Naive B cell (primary cell): ENCODE measurements at regions not wholly inside any gene's neighbourhood (a gene's known extent, or its start where the extent isn't known, plus 50 kb on each side); places are given as distances from the start of the nearest gene placed in this dataset.

Experiments
- ATAC-seq, 2 donors: fragments of 150-1000 bp; cut with Tn5 transposase; 2 replicates each; pipeline ENCODE4 v1.10.0; 2021; ENCODE audit warnings: low read depth in 2 of 2, mild to moderate bottlenecking in 2 of 2, moderate library complexity in 2 of 2
- DNase-seq: peaks from one replicate; pipeline ENCODE4 v3.0.0; 2022
- H3K27ac Mint-ChIP-seq, 6 donors: one replicate each; pipeline ENCODE4 v1.8.0; 2020 to 2022; ENCODE audit warnings: mild to moderate bottlenecking in 6 of 6, mixed read lengths in 6 of 6, moderate library complexity in 5 of 6, inconsistent platforms in 2 of 6
- H3K27me3 Mint-ChIP-seq, 3 donors: one replicate each; pipeline ENCODE4 v1.8.0; 2021 to 2022; ENCODE audit warnings: mixed read lengths in 3 of 3, mild to moderate bottlenecking in 1 of 3
- H3K36me3 Mint-ChIP-seq, 2 donors: one replicate each; pipeline ENCODE4 v1.8.0; 2020 to 2022; ENCODE audit warnings: mixed read lengths in 2 of 2, inconsistent platforms in 1 of 2, mild to moderate bottlenecking in 1 of 2
- H3K4me1 Mint-ChIP-seq, 3 donors: one replicate each; pipeline ENCODE4 v1.8.0; 2020 to 2022; ENCODE audit warnings: mixed read lengths in 3 of 3, inconsistent platforms in 1 of 3, mild to moderate bottlenecking in 1 of 3, moderate library complexity in 1 of 3
- H3K4me3 Mint-ChIP-seq, 8 donors: one replicate each; pipeline ENCODE4 v1.8.0; 2020 to 2022; ENCODE audit warnings: mild to moderate bottlenecking in 8 of 8, mixed read lengths in 8 of 8, moderate library complexity in 8 of 8, inconsistent platforms in 2 of 8
- H3K9me3 Mint-ChIP-seq, 7 donors: one replicate each; pipeline ENCODE4 v1.8.0; 2020 to 2022; ENCODE audit warnings: mixed read lengths in 7 of 7, mild to moderate bottlenecking in 5 of 7, inconsistent platforms in 2 of 7, moderate library complexity in 1 of 7

- H3K4me1 Mint-ChIP-seq: no peaks in the 10 kb centered on the region
- H3K36me3 Mint-ChIP-seq: no peaks in the 10 kb centered on the region
- peaks cover 8 to 24% (median 17%) of the 10 kb centered on the region in 3 donors for H3K27me3 Mint-ChIP-seq
- peaks cover 0 to 5% (median 0%) of the 10 kb centered on the region in 7 donors for H3K9me3 Mint-ChIP-seq
- no peak for DNase-seq
- no peak overlapping the region for H3K27ac Mint-ChIP-seq
- no peak overlapping the region for H3K4me3 Mint-ChIP-seq
- ATAC-seq: no peak
Observed at GRCh38 chr18:25672490-25672889, 320.5 kb upstream of the ZNF521 start.

GRCh38 chr18:25669741-25670140 is 317.8 kb upstream of the ZNF521 start:
- Mint-ChIP-seq H3K4me3 (no peak overlapping the region), H3K9me3 (peaks cover 0 to 5% (median 0%) of the 10 kb centered on the region in 7 donors), H3K4me1 (no peaks in the 10 kb centered on the region), H3K36me3 (no peaks in the 10 kb centered on the region), H3K27ac (no peak overlapping the region), H3K27me3 (peaks cover 8 to 31% (median 17%) of the 10 kb centered on the region in 3 donors)
- ATAC-seq: no peak
- DNase-seq: no peak

- no peak for DNase-seq
- Mint-ChIP-seq H3K4me3 (no peak overlapping the region), H3K27ac (no peak overlapping the region), H3K36me3 (no peaks in the 10 kb centered on the region), H3K27me3 (peaks cover 0 to 10% (median 8%) of the 10 kb centered on the region in 3 donors), H3K4me1 (no peaks in the 10 kb centered on the region), H3K9me3 (peaks cover 0 to 4% (median 0%) of the 10 kb centered on the region in 7 donors)
- no peak for ATAC-seq
Observed at GRCh38 chr18:25662272-25662671, 310.3 kb upstream of the ZNF521 start.

- DNase-seq (no peak), ATAC-seq (no peak)
- no peak overlapping the region for H3K4me3 Mint-ChIP-seq
- peaks cover 0 to 8% (median 5%) of the 10 kb centered on the region in 3 donors for H3K27me3 Mint-ChIP-seq
- no peaks in the 10 kb centered on the region for H3K36me3 Mint-ChIP-seq
- H3K27ac Mint-ChIP-seq: no peak overlapping the region
- peaks cover 0 to 4% (median 0%) of the 10 kb centered on the region in 7 donors for H3K9me3 Mint-ChIP-seq
- H3K4me1 Mint-ChIP-seq: no peaks in the 10 kb centered on the region
Observed at GRCh38 chr18:25661831-25662230, 309.9 kb upstream of the ZNF521 start.

GRCh38 chr18:25659541-25659940 is 307.6 kb upstream of the ZNF521 start:
- no peaks in the 10 kb centered on the region for H3K4me1 Mint-ChIP-seq
- peaks cover 0 to 11% (median 8%) of the 10 kb centered on the region in 3 donors for H3K27me3 Mint-ChIP-seq
- H3K4me3 Mint-ChIP-seq: no peak overlapping the region
- H3K36me3 Mint-ChIP-seq: peaks cover 0 to 7% of the 10 kb centered on the region in 2 donors
- no peak overlapping the region for H3K27ac Mint-ChIP-seq
- ATAC-seq (no peak), DNase-seq (no peak)
- H3K9me3 Mint-ChIP-seq: peaks cover 2 to 9% (median 4%) of the 10 kb centered on the region in 7 donors

GRCh38 chr18:25658476-25658875 is 306.5 kb upstream of the ZNF521 start:
- ATAC-seq (no peak), DNase-seq (no peak)
- no peak overlapping the region for H3K4me3 Mint-ChIP-seq
- H3K36me3 Mint-ChIP-seq: peaks cover 0 to 7% of the 10 kb centered on the region in 2 donors
- H3K27me3 Mint-ChIP-seq: peaks cover 0 to 11% (median 8%) of the 10 kb centered on the region in 3 donors
- peak overlapping the region in 1 of 6 donors; percentile 38 for H3K27ac Mint-ChIP-seq
- peaks cover 3 to 15% (median 4%) of the 10 kb centered on the region in 7 donors for H3K9me3 Mint-ChIP-seq
- no peaks in the 10 kb centered on the region for H3K4me1 Mint-ChIP-seq

GRCh38 chr18:25651553-25651952 is 299.6 kb upstream of the ZNF521 start:
- H3K27ac Mint-ChIP-seq: no peak overlapping the region
- no peaks in the 10 kb centered on the region for H3K4me1 Mint-ChIP-seq
- peaks cover 0 to 6% (median 4%) of the 10 kb centered on the region in 3 donors for H3K27me3 Mint-ChIP-seq
- H3K4me3 Mint-ChIP-seq: no peak overlapping the region
- DNase-seq (no peak), ATAC-seq (no peak)
- peaks cover 0 to 7% of the 10 kb centered on the region in 2 donors for H3K36me3 Mint-ChIP-seq
- H3K9me3 Mint-ChIP-seq: peaks cover 3 to 15% (median 4%) of the 10 kb centered on the region in 7 donors

GRCh38 chr18:25650201-25650941 is 298.4 kb upstream of the ZNF521 start:
- H3K36me3 Mint-ChIP-seq: peaks cover 0 to 4% of the 10 kb centered on the region in 2 donors
- DNase-seq (no peak), ATAC-seq (no peak)
- no peak overlapping the region for H3K27ac Mint-ChIP-seq
- peaks cover 0 to 4% (median 3%) of the 10 kb centered on the region in 3 donors for H3K27me3 Mint-ChIP-seq
- peaks cover under 1 to 12% (median 4%) of the 10 kb centered on the region in 7 donors for H3K9me3 Mint-ChIP-seq
- H3K4me3 Mint-ChIP-seq: no peak overlapping the region
- no peaks in the 10 kb centered on the region for H3K4me1 Mint-ChIP-seq

- H3K27me3 Mint-ChIP-seq: peaks cover 0 to 4% (median 0%) of the 10 kb centered on the region in 3 donors
Observed at GRCh38 chr18:25648716-25649260, 296.8 kb upstream of the ZNF521 start.

GRCh38 chr18:25647404-25647803 is 295.4 kb upstream of the ZNF521 start:
- no peak for DNase-seq
- Mint-ChIP-seq H3K4me3 (no peak overlapping the region), H3K27ac (no peak overlapping the region), H3K27me3 (no peaks in the 10 kb centered on the region), H3K9me3 (no peaks in the 10 kb centered on the region), H3K36me3 (no peaks in the 10 kb centered on the region), H3K4me1 (no peaks in the 10 kb centered on the region)
- no peak for ATAC-seq

More at GRCh38 chr18:25648716-25649260, 296.8 kb upstream of the ZNF521 start:
- H3K36me3 Mint-ChIP-seq: no peaks in the 10 kb centered on the region
- no peaks in the 10 kb centered on the region for H3K4me1 Mint-ChIP-seq
- ATAC-seq: no peak
- DNase-seq: no peak
- H3K9me3 Mint-ChIP-seq: no peaks in the 10 kb centered on the region
- H3K4me3 Mint-ChIP-seq: no peak overlapping the region
- H3K27ac Mint-ChIP-seq: no peak overlapping the region

- Mint-ChIP-seq H3K4me3 (no peak overlapping the region), H3K4me1 (no peaks in the 10 kb centered on the region), H3K27ac (no peak overlapping the region), H3K27me3 (no peaks in the 10 kb centered on the region), H3K9me3 (no peaks in the 10 kb centered on the region), H3K36me3 (no peaks in the 10 kb centered on the region)
- no peak for DNase-seq
- no peak for ATAC-seq
Observed at GRCh38 chr18:25646971-25647370, 295.0 kb upstream of the ZNF521 start.

GRCh38 chr18:25639596-25639995 is 287.6 kb upstream of the ZNF521 start:
- DNase-seq (no peak), ATAC-seq (no peak)
- Mint-ChIP-seq H3K36me3 (no peaks in the 10 kb centered on the region), H3K4me3 (no peak overlapping the region), H3K27me3 (no peaks in the 10 kb centered on the region), H3K9me3 (peaks cover 0 to 3% (median 0%) of the 10 kb centered on the region in 7 donors), H3K4me1 (no peaks in the 10 kb centered on the region), H3K27ac (no peak overlapping the region)

GRCh38 chr18:25633563-25633962 is 281.6 kb upstream of the ZNF521 start:
- DNase-seq: no peak
- peaks cover 6% of the 10 kb centered on the region in 2 donors for H3K36me3 Mint-ChIP-seq
- H3K4me3 Mint-ChIP-seq: no peak overlapping the region
- H3K4me1 Mint-ChIP-seq: no peaks in the 10 kb centered on the region
- H3K9me3 Mint-ChIP-seq: peaks cover 0 to 12% (median 6%) of the 10 kb centered on the region in 7 donors
- H3K27ac Mint-ChIP-seq: no peak overlapping the region
- ATAC-seq: no peak
- H3K27me3 Mint-ChIP-seq: peaks cover 16 to 19% (median 19%) of the 10 kb centered on the region in 3 donors

GRCh38 chr18:25630682-25631081 is 278.7 kb upstream of the ZNF521 start:
- Mint-ChIP-seq H3K27ac (no peak overlapping the region), H3K27me3 (peaks cover 16 to 20% (median 19%) of the 10 kb centered on the region in 3 donors), H3K4me1 (no peaks in the 10 kb centered on the region), H3K36me3 (peaks cover 12 to 16% of the 10 kb centered on the region in 2 donors), H3K4me3 (no peak overlapping the region), H3K9me3 (peaks cover 10 to 38% (median 21%) of the 10 kb centered on the region in 7 donors)
- no peak for DNase-seq
- ATAC-seq: no peak
